ENCODE measurements at regions not wholly inside any gene's neighbourhood (a gene's known extent, or its start where the extent isn't known, plus 50 kb on each side); places are given as distances from the start of the nearest gene placed in this dataset.

DNA sequence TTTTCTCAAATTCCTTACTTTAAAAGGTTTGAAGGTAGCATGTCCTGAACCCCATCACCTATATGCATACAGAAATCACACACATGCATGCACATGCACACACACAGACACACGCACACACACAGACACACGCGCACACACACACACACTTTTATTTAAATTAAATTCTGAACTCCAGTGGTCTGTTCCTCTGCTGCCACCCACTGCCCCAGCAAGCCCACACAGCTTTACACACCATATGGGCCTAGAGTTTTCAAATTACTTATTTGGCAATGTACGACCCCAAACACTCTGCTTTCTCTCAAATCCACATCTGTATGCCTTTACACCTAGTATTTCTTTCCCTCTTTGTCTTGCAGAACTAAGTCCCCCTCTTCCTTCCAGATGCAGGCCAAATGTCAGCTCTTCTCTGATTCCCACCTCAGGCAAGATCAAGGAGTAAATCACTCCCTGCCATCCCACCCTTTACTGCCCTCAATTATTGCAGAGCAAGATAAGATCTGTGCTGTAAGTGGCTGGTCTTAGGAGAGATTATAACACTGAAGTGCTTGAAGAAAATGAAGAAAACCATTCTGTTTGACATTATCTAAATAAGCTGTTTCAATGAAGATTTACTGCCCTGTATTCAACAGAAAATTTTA is 429.9 kb upstream of the CXADR start:
- DNase-seq (ENCODE audit: low spot score): no peak

DNA sequence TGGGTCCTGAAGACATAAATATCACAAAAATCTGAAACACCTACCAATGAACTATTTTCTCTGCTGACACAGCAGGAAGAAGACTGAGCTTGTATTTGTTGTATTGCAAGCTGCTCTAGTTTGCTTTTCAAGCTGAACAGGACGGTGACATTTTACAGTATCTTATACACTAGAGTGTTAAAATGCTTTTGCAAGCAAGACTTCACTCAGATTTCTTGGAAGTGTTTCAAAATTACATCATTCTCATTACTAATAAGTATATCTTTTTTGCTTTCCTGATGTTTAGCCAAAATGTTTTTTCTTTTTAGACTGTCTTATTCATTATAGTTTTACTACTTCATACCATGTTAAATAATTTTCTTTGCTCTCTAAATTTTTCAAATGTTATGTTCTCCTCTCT is 427.1 kb upstream of the CXADR start:
- no peaks in the 10 kb centered on the region for H3F3A ChIP-seq (replicated peaks; ENCODE audit: low read depth)
- H3K9me2 ChIP-seq (ENCODE audit: insufficient read depth): peaks cover 6% of the 10 kb centered on the region; the same call in 1 of the 2 replicates
- no peak overlapping the region for H3K4me3 ChIP-seq
- H3K4me1 Mint-ChIP-seq: peaks cover 15% of the 10 kb centered on the region
- H3K9me3 Mint-ChIP-seq: peaks cover 3% of the 10 kb centered on the region; the same call in 2 of the 3 replicates
- no peak overlapping the region for H3K27ac ChIP-seq (ENCODE audit: low read depth)
- no peaks in the 10 kb centered on the region for H4K20me1 ChIP-seq (replicated peaks; ENCODE audit: insufficient read depth)
- no peaks in the 10 kb centered on the region for H3K27me3 ChIP-seq (ENCODE audit: insufficient read depth)
- no peak overlapping the region for H3K4me3 Mint-ChIP-seq
- H3K36me3 Mint-ChIP-seq (ENCODE audit: low read depth): peaks cover 3% of the 10 kb centered on the region; the same call in 2 of the 3 replicates
- H2AFZ ChIP-seq: peak overlapping the region; percentile 35; the same call in 1 of the 2 replicates
- H3K4me1 ChIP-seq (ENCODE audit: insufficient read depth): peaks cover 6% of the 10 kb centered on the region; the same call in 1 of the 2 replicates
- H3K27me3 Mint-ChIP-seq (ENCODE audit: insufficient read depth, low read depth, poor library complexity): peaks cover 5% of the 10 kb centered on the region
- H3K27ac Mint-ChIP-seq: no peak overlapping the region
- no peaks in the 10 kb centered on the region for H3K79me2 ChIP-seq (replicated peaks; ENCODE audit: insufficient read depth)
- H3K4me2 ChIP-seq: no peak overlapping the region
- no peaks in the 10 kb centered on the region for H3K36me3 ChIP-seq (ENCODE audit: insufficient read depth)
- ATAC-seq (no peak), DNase-seq (ENCODE audit: low spot score) (no peak)
- TF ChIP-seq STAT1 (IDR thresholded peaks at IDR 0.05; ENCODE audit: unreplicated experiment) (no peak), JUNB (IDR thresholded peaks at IDR 0.05; ENCODE audit: unreplicated experiment) (no peak), POLR2AphosphoS5 (IDR thresholded peaks at IDR 0.05; ENCODE audit: low read depth) (no peak), CREB1 (CRISPR knock-in tag; IDR thresholded peaks at IDR 0.05; ENCODE audit: low read depth) (no peak), EZH2 (IDR thresholded peaks at IDR 0.05; ENCODE audit: low read depth, unreplicated experiment) (no peak), ZNF331 (CRISPR knock-in tag; IDR thresholded peaks at IDR 0.05; ENCODE audit: low read depth) (no peak)
- TF ChIP-seq, protein P1, sequence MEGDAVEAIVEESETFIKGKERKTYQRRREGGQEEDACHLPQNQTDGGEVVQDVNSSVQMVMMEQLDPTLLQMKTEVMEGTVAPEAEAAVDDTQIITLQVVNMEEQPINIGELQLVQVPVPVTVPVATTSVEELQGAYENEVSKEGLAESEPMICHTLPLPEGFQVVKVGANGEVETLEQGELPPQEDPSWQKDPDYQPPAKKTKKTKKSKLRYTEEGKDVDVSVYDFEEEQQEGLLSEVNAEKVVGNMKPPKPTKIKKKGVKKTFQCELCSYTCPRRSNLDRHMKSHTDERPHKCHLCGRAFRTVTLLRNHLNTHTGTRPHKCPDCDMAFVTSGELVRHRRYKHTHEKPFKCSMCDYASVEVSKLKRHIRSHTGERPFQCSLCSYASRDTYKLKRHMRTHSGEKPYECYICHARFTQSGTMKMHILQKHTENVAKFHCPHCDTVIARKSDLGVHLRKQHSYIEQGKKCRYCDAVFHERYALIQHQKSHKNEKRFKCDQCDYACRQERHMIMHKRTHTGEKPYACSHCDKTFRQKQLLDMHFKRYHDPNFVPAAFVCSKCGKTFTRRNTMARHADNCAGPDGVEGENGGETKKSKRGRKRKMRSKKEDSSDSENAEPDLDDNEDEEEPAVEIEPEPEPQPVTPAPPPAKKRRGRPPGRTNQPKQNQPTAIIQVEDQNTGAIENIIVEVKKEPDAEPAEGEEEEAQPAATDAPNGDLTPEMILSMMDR (conservative IDR thresholded peaks at IDR 0.05; ENCODE audit: low read depth in 2 of 2): no peak
- TF ChIP-seq, protein P2, sequence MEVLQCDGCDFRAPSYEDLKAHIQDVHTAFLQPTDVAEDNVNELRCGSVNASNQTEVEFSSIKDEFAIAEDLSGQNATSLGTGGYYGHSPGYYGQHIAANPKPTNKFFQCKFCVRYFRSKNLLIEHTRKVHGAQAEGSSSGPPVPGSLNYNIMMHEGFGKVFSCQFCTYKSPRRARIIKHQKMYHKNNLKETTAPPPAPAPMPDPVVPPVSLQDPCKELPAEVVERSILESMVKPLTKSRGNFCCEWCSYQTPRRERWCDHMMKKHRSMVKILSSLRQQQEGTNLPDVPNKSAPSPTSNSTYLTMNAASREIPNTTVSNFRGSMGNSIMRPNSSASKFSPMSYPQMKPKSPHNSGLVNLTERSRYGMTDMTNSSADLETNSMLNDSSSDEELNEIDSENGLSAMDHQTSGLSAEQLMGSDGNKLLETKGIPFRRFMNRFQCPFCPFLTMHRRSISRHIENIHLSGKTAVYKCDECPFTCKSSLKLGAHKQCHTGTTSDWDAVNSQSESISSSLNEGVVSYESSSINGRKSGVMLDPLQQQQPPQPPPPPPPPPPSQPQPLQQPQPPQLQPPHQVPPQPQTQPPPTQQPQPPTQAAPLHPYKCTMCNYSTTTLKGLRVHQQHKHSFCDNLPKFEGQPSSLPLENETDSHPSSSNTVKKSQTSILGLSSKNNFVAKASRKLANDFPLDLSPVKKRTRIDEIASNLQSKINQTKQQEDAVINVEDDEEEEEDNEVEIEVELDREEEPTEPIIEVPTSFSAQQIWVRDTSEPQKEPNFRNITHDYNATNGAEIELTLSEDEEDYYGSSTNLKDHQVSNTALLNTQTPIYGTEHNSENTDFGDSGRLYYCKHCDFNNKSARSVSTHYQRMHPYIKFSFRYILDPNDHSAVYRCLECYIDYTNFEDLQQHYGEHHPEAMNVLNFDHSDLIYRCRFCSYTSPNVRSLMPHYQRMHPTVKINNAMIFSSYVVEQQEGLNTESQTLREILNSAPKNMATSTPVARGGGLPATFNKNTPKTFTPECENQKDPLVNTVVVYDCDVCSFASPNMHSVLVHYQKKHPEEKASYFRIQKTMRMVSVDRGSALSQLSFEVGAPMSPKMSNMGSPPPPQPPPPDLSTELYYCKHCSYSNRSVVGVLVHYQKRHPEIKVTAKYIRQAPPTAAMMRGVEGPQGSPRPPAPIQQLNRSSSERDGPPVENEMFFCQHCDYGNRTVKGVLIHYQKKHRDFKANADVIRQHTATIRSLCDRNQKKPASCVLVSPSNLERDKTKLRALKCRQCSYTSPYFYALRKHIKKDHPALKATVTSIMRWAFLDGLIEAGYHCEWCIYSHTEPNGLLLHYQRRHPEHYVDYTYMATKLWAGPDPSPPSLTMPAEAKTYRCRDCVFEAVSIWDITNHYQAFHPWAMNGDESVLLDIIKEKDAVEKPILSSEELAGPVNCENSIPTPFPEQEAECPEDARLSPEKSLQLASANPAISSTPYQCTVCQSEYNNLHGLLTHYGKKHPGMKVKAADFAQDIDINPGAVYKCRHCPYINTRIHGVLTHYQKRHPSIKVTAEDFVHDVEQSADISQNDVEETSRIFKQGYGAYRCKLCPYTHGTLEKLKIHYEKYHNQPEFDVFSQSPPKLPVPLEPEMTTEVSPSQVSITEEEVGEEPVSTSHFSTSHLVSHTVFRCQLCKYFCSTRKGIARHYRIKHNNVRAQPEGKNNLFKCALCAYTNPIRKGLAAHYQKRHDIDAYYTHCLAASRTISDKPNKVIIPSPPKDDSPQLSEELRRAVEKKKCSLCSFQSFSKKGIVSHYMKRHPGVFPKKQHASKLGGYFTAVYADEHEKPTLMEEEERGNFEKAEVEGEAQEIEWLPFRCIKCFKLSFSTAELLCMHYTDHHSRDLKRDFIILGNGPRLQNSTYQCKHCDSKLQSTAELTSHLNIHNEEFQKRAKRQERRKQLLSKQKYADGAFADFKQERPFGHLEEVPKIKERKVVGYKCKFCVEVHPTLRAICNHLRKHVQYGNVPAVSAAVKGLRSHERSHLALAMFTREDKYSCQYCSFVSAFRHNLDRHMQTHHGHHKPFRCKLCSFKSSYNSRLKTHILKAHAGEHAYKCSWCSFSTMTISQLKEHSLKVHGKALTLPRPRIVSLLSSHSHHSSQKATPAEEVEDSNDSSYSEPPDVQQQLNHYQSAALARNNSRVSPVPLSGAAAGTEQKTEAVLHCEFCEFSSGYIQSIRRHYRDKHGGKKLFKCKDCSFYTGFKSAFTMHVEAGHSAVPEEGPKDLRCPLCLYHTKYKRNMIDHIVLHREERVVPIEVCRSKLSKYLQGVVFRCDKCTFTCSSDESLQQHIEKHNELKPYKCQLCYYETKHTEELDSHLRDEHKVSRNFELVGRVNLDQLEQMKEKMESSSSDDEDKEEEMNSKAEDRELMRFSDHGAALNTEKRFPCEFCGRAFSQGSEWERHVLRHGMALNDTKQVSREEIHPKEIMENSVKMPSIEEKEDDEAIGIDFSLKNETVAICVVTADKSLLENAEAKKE (CRISPR knock-in tag; IDR thresholded peaks at IDR 0.05): no peak

More for the DNA sequence above, 429.9 kb upstream of the CXADR start:
- H3K36me3 ChIP-seq (ENCODE audit: insufficient read depth): no peaks in the 10 kb centered on the region
- no peak for ATAC-seq
- H4K20me1 ChIP-seq (replicated peaks; ENCODE audit: insufficient read depth): no peaks in the 10 kb centered on the region
- Mint-ChIP-seq H3K9me3 (no peaks in the 10 kb centered on the region), H3K4me1 (0 out of 3 replicates have a peak, but pooled peaks cover 2% of the 10 kb centered on the region), H3K4me3 (no peak overlapping the region), H3K36me3 (ENCODE audit: low read depth) (no peaks in the 10 kb centered on the region), H3K27me3 (ENCODE audit: insufficient read depth, low read depth, poor library complexity) (peaks cover 2% of the 10 kb centered on the region), H3K27ac (no peak overlapping the region)
- H3K27me3 ChIP-seq (ENCODE audit: insufficient read depth): no peaks in the 10 kb centered on the region
- no peaks in the 10 kb centered on the region for H3K4me1 ChIP-seq (ENCODE audit: insufficient read depth)
- no peak overlapping the region; the same call in 1 of the 2 replicates for H3K27ac ChIP-seq (ENCODE audit: low read depth)
- no peak overlapping the region for H3K4me3 ChIP-seq
- no peaks in the 10 kb centered on the region for H3F3A ChIP-seq (replicated peaks; ENCODE audit: low read depth)
- TF ChIP-seq STAT1 (IDR thresholded peaks at IDR 0.05; ENCODE audit: unreplicated experiment): no peak
- no peak for TF ChIP-seq POLR2AphosphoS5 (IDR thresholded peaks at IDR 0.05; ENCODE audit: low read depth)
- TF ChIP-seq NANOG (IDR thresholded peaks at IDR 0.05; ENCODE audit: borderline replicate concordance): no peak
- TF ChIP-seq, protein P1 (conservative IDR thresholded peaks at IDR 0.05; ENCODE audit: low read depth in 2 of 2): peak in 1 of 2 experiments; percentile 28; a peak in 1 of 4 replicates
- no peak for TF ChIP-seq ZNF114 (CRISPR knock-in tag; IDR thresholded peaks at IDR 0.05)
- peak overlapping the region; percentile 77; the same call in 1 of the 2 replicates for H2AFZ ChIP-seq
- H3K79me2 ChIP-seq (replicated peaks; ENCODE audit: insufficient read depth): no peaks in the 10 kb centered on the region
- H3K4me2 ChIP-seq: no peak overlapping the region; the same call in 1 of the 2 replicates
- no peaks in the 10 kb centered on the region for H3K9me2 ChIP-seq (ENCODE audit: insufficient read depth)

Measured in GM23338 (cell line).